COR-L47 (cell line): ENCODE measurements at regions not wholly inside any gene's neighbourhood (a gene's known extent, or its start where the extent isn't known, plus 50 kb on each side); places are given as distances from the start of the nearest gene placed in this dataset.

ENCODE experiments used
- DNase-seq: peaks from one replicate; lab custom pipeline; 2025; lab: John Stamatoyannopoulos, UW

- DNase-seq = no peak
Measured at GRCh38 chr7:106419455-106420182, 134.8 kb upstream of the NAMPT start.

DNA sequence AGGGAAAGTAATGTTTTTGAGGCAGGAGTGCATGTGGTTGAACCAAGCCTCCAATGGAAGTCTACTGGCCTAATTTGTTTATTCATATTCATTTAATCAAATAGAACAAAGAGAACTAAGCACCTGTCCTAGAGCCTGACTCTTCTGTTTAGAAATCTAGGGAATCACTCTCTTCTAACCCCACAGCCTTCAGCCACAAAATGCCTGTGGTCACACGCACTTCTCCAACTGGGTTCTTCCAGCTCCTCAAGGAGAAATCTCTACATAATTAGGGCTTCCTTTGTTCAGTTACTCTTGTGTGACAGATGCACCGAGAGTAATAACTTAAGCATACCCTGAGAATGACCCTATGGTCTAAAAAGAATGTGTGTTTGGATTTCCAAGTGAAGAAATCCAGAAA is 133.7 kb upstream of the NAMPT start:
- DNase-seq = no peak

DNA sequence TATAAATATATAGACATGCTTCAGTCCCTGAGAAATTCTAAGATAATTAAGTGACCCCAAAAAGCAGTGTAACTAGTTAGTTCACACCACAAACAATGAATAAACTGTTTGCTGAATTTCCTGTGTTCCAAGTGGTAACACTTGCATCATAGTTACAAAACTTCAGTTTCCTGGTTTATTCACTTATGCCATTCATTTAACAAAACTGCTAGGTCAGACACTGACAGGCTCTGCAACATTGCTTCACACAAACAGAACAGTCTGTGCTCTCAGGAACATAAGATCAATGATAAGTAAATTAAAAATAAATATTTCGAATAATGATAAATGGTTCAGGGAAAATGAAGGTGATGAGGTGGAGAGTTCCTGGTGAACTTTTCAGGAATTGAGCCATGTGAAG is 133.3 kb upstream of the NAMPT start:
- DNase-seq = no peak

- DNase-seq = no peak
Measured at GRCh38 chr7:106417273-106417902, 132.6 kb upstream of the NAMPT start.

DNA sequence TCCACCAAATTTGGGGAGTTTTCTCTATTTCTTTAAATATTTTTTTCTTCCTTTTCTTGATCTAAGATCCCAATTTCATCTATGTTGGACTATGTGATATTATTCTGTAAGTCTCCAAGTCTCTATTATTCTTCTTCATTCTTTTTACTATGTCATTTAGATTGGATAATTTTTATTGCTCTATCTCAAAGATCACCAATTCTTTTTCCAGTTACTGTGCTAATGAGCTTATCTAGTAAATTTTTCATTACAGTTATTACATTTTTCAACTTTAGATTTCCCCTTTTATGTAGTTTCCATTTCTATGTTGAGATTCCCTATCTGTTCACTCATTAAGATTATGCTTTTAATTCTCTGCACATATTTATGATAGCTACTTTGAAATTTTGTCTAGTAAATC is 131.6 kb upstream of the NAMPT start:
- no peak for DNase-seq

DNA sequence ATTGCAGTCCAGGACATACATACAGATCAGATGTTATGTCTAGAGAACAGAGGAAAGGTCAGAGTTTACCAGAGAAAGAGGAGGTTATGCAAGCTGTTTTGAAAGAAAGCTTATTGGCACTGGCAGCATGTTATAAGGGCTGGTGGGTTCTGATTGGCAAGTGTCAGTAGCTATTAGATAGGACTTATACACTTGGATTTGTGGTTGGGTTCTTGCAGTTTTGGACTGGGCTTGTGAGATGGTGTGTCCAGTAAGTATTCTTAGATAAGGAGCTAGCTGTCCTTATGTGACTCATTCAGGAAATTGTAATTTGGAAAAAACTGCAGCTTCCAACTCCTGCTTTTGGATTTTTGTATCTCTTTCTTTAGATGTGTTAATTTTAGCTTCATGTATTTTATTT is 130.7 kb upstream of the NAMPT start:
- DNase-seq = no peak

DNA sequence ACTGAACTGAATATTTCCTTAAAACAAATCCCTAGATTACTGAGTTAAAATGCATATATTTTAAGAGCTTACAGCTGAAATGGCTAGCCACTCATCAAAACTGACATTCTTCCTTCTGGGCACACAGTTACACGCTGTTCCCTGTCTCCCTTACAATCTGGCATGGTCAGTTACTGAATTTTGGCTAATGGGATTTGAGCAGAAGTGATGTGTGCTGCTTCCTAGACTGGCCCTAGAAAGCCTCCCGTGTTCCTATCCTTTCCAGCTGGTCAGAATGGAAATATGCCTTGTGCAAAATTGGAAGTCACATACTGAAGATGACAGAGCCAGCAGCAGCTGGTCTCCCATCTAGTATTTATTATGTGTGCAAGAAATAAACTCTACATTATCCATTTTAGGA is 128.7 kb upstream of the NAMPT start:
- no peak for DNase-seq

- no peak for DNase-seq
Measured at GRCh38 chr7:106405697-106406141, 120.9 kb upstream of the NAMPT start.

DNA sequence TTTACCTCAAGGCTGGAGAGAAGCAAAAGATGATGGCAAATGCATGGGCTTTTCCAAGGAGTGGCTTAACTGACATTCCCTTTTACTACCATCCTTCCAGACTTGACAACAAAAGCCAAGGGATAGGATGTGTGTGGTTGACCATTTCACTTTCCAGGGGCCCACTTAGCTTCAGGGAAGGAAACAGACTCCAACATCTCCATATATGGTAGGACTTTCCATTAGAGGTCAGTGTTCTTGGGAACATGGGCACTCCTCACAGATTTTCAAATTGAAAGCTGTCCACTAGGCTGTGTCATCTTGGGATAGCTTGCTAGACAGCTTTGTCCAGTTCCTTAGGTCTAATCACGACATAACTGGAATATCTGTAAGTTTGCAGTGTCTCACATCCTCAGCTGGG is 118.1 kb upstream of the NAMPT start:
- DNase-seq = no peak

- DNase-seq = no peak
Measured at GRCh38 chr7:106400923-106401322, 116.1 kb upstream of the NAMPT start.

GRCh38 chr7:106398786-106399185 is 114.0 kb upstream of the NAMPT start:
- DNase-seq = no peak

DNA sequence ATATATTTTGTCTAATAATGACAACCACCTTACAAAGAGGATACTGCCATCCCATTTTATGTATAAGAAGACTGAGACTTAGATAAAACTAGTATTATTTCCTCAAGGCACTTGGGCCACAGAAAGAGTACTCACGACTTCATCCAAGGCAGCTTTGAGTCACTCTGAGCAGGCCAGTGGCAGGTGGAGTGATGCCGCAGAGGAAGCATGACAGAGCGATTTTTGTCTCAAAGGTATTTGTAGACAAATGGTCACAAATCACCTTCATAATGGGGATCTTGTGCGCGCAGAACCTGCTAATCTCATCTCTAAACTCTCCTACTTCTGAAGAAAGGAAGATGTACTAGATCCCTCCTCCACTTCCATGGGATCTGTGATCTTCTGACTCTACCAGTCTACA is 113.2 kb upstream of the NAMPT start:
- DNase-seq = no peak

DNA sequence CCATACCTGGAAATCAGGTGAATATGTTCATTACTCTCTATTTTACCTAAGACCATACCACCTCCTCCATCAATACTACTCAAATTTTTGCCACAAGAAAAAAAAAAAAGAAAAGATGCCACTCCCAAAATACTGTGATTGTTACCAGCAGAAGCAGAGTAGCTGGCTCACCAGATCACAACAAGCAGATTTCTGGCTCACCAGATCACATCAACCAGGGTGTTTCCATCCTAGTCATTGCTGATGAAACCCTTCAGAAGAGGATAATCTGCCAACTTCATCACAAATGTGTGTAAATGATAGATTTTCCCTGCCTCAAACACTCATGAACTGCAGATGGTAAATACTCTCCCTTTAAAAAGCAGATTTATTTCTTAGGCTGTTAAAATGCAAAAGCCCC is 109.7 kb upstream of the NAMPT start:
- DNase-seq = no peak

DNA sequence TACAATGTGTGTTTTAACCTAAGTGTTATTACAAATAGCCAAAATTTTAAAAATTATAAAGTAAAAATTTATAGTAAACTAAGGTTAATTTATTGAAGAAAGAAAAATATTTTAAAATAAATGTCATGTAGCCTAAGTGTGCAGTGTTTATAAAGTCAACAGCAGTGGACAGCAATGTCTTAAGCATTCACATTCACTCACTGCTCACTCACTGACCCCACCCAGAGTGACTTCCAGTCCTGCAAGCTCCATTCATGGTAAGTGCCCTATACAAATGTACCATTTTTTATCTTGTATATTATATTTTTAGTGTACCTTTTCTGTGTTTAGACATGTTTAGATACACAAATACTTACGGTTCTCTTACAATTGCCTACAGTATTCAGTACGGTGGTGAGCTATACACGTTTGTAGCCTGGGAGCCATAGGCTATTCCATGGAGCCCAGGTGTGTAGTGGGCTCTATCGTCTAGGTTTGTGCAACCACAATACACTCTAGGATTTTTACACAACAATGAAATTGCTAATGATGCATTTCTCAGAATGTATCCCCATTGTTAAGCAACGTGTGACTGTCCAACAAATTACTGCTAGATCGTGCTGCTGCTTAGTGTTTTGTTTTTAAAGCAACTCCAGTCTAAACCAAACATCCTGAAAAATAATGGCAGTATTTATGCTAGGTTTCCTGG is 108.9 kb upstream of the NAMPT start:
- DNase-seq = no peak

GRCh38 chr7:106392590-106392989 is 107.8 kb upstream of the NAMPT start:
- no peak for DNase-seq

GRCh38 chr7:106392144-106392543 is 107.4 kb upstream of the NAMPT start:
- no peak for DNase-seq

DNA sequence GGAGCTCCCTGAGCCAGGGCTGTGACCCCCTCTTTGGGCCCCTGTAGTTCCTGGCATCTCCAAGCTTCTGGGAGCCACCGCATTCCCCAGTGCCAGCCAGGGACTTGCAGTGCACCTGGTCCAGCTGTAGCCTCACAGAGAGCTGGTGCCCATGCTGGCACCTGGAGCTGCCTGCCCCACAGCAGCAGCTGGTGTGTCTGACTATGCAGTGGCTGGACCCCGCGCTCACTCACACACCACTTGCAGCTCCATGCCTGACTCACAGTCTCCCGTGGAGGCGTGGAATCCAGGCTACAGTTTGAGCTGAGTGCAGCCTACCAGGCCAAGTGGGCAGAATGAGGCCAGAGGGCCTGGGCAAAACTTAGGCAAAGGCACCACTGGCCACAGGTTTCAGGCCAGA is 102.2 kb upstream of the NAMPT start:
- no peak for DNase-seq

DNA sequence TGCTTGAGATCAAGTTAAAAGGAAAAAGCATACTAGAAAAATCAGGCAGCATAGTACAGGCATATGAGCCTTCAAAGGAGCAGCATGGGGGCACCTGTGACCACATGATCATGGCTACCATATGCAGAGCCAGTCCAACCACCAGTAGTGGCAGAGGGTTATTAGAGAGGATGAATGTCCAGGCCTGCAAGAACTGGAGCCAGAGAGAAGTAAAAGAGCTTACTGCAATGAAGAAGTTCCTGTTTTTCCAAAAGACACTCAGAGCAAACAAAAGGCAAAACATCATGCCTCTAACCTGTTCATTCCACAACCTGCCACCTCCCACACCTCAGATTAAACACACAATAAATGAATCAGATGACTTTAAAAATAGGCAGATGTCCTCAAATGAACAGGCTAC is 99.6 kb upstream of the NAMPT start:
- no peak for DNase-seq

- no peak for DNase-seq
Measured at GRCh38 chr7:106382929-106383328, 98.1 kb upstream of the NAMPT start.

GRCh38 chr7:106382129-106382528 is 97.3 kb upstream of the NAMPT start:
- no peak for DNase-seq

- no peak for DNase-seq
Measured at GRCh38 chr7:106381252-106381651, 96.5 kb upstream of the NAMPT start.

DNA sequence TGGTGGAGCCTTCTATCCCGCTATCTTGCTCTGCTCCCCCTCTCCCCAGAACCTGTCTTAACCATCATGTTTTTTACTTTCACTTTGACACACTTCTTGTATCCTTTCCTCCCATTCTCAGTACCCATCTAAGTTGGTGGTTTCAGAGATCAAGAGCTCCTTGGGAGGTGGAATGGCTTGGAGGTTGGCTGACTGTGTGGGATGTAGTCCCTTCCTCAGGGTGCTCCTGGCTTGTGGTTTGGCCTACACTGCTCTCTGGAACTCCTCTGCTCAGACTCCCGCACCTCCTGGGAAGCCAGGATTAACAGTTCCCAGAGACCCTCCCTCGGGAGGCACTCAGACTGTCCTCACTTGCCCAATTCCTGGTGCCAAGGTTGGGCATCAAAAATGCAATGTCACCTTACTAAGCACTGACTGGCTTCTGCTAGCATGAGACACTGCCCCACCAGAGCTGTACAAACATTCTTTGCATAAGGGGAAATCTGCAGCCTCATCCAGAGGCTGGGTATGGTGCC is 93.1 kb upstream of the NAMPT start:
- no peak for DNase-seq
